HepG2 (cell line): ENCODE measurements at regions not wholly inside any gene's neighbourhood (a gene's known extent, or its start where the extent isn't known, plus 50 kb on each side); places are given as distances from the start of the nearest gene placed in this dataset.

Experiments used
- ARNT ChIP-seq: fragments of 450-650 bp; IDR thresholded peaks from 2 replicates; pipeline ENCODE4 v1.6.1; 2017
- ASH2L ChIP-seq: fragments of 300-600, 200-600 bp; sonication (generic); IDR thresholded peaks from 2 replicates; pipeline ENCODE4 v1.7.0; 2017; ENCODE audit warnings: low read depth, mild to moderate bottlenecking, moderate library complexity, mixed read lengths, low read length; ENCODE audit not compliant: insufficient read length
- DMAP1 ChIP-seq: IDR thresholded peaks from 2 replicates; pipeline ENCODE4 v1.6.1; 2016
- FOSL2 ChIP-seq: sonication (generic); formaldehyde crosslinking; IDR thresholded peaks from 2 replicates; pipeline ENCODE4 v1.4.0; 2020; ENCODE audit warnings: missing genetic modification reagents
- FOXO1 ChIP-seq: sonication (generic); formaldehyde crosslinking; IDR thresholded peaks from 2 replicates; pipeline ENCODE4 v1.4.0; 2020; ENCODE audit warnings: missing genetic modification reagents
- FOXP1 ChIP-seq, 2 experiments: fragments of 450-650 bp in 1 of 2; IDR thresholded peaks; 2 replicates each; pipeline ENCODE4 v1.6.1; 2017 to 2018; ENCODE audit warnings: antibody characterized with exemption in 1 of 2
- HMG20A ChIP-seq: IDR thresholded peaks from 2 replicates; pipeline ENCODE4 v1.6.1; 2016; ENCODE audit warnings: borderline replicate concordance
- JUND ChIP-seq: sonication (generic); formaldehyde crosslinking; IDR thresholded peaks from 2 replicates; pipeline ENCODE4 v1.8.0; 2022; ENCODE audit warnings: mild to moderate bottlenecking, missing genetic modification reagents
- KAT8 ChIP-seq: IDR thresholded peaks from 2 replicates; pipeline ENCODE4 v1.6.1; 2016; ENCODE audit warnings: missing genetic modification reagents, missing compliant biosample characterization
- KDM2A ChIP-seq: sonication (generic); formaldehyde crosslinking; IDR thresholded peaks from 2 replicates; pipeline ENCODE4 v1.4.0; 2020; ENCODE audit warnings: low read depth, missing genetic modification reagents, borderline replicate concordance
- MAX ChIP-seq: IDR thresholded peaks from 2 replicates; pipeline ENCODE4 v1.6.1; 2012; ENCODE audit warnings: inconsistent platforms
- MYPOP ChIP-seq: sonication (generic); formaldehyde crosslinking; IDR thresholded peaks from 2 replicates; pipeline ENCODE4 v1.8.1; 2023; ENCODE audit warnings: mild to moderate bottlenecking, moderate library complexity, missing genetic modification reagents
- NR2F6 ChIP-seq, 2 experiments: IDR thresholded peaks; 2 replicates each; pipeline ENCODE4 v1.6.1; 2016; ENCODE audit warnings: antibody characterized with exemption in 1 of 2, mild to moderate bottlenecking in 1 of 2
- PAWR ChIP-seq: sonication (generic); formaldehyde crosslinking; IDR thresholded peaks from 2 replicates; pipeline ENCODE4 v1.4.0; 2020; ENCODE audit warnings: missing genetic modification reagents, mild to moderate bottlenecking, borderline replicate concordance
- RAD21 ChIP-seq: fragments of 450-650 bp; formaldehyde crosslinking; IDR thresholded peaks from 2 replicates; pipeline ENCODE4 v1.5.0; 2020; ENCODE audit warnings: mild to moderate bottlenecking
- SOX5 ChIP-seq: IDR thresholded peaks from 2 replicates; pipeline ENCODE4 v1.6.1; 2016; ENCODE audit warnings: borderline replicate concordance
- XBP1 ChIP-seq: sonication (generic); formaldehyde crosslinking; IDR thresholded peaks from 2 replicates; pipeline ENCODE4 v1.5.0; 2020; ENCODE audit warnings: missing genetic modification reagents
- ZBTB25 ChIP-seq: IDR thresholded peaks from 2 replicates; pipeline ENCODE4 v1.6.1; 2018; ENCODE audit warnings: missing genetic modification reagents
- ZFP36L1 ChIP-seq: sonication (generic); formaldehyde crosslinking; IDR thresholded peaks from 2 replicates; pipeline ENCODE4 v1.8.0; 2022; ENCODE audit warnings: mild to moderate bottlenecking, missing genetic modification reagents, moderate library complexity
- ZNF121 ChIP-seq: sonication (generic); formaldehyde crosslinking; IDR thresholded peaks from 2 replicates; pipeline ENCODE4 v1.5.0; 2020; ENCODE audit warnings: mild to moderate bottlenecking, missing genetic modification reagents
- ZNF143 ChIP-seq: sonication (generic); formaldehyde crosslinking; IDR thresholded peaks from 2 replicates; pipeline ENCODE4 v1.4.0; 2020; ENCODE audit warnings: missing genetic modification reagents
- ZNF484 ChIP-seq: sonication (generic); formaldehyde crosslinking; IDR thresholded peaks from 2 replicates; pipeline ENCODE4 v1.5.1; 2020; ENCODE audit warnings: mild to moderate bottlenecking, low read depth, missing genetic modification reagents, borderline replicate concordance
- ZNF737 ChIP-seq: sonication (generic); formaldehyde crosslinking; IDR thresholded peaks from 2 replicates; pipeline ENCODE4 v1.5.0; 2020; ENCODE audit warnings: missing genetic modification reagents, mild to moderate bottlenecking, borderline replicate concordance
- ZNF841 ChIP-seq: sonication (generic); formaldehyde crosslinking; IDR thresholded peaks from 2 replicates; pipeline ENCODE4 v1.8.1; 2023; ENCODE audit warnings: missing genetic modification reagents, borderline replicate concordance
- TF ChIP-seq, protein P1 (sequence below): sonication (generic); formaldehyde crosslinking; IDR thresholded peaks from 2 replicates; pipeline ENCODE4 v1.4.0; 2020; ENCODE audit warnings: missing genetic modification reagents
- TF ChIP-seq, protein P2 (sequence below): sonication (generic); formaldehyde crosslinking; IDR thresholded peaks from 2 replicates; pipeline ENCODE4 v1.4.0; 2020; ENCODE audit warnings: missing genetic modification reagents
- TF ChIP-seq, protein P3 (sequence below): IDR thresholded peaks from 2 replicates; pipeline ENCODE4 v1.6.1; 2016; ENCODE audit warnings: low read depth

GRCh38 chr9:82583524-82583923 is 479.4 kb downstream of the RASEF start (continued):
- TF ChIP-seq ZNF143 (CRISPR knock-in tag) (0 out of 2 replicates have a peak, but pooled peaks have one; percentile 23), ARNT (no peak), XBP1 (no peak), FOXO1 (CRISPR knock-in tag) (peak; percentile 50; the same call in 1 of the 2 replicates), MAX (peak; percentile 92), KAT8 (CRISPR knock-in tag) (no peak), ZNF737 (CRISPR knock-in tag) (no peak), ASH2L (no peak), JUND (CRISPR knock-in tag) (no peak), HMG20A (peak; percentile 69; the same call in 1 of the 2 replicates), ZFP36L1 (no peak), RAD21 (no peak), ZNF121 (no peak), KDM2A (no peak), DMAP1 (CRISPR knock-in tag) (no peak), MYPOP (CRISPR knock-in tag) (no peak), ZBTB25 (peak; percentile 68; the same call in 1 of the 2 replicates), PAWR (CRISPR knock-in tag) (no peak), ZNF484 (CRISPR knock-in tag) (no peak), SOX5 (CRISPR knock-in tag) (peak; percentile 94), FOSL2 (CRISPR knock-in tag) (peak; percentile 19; the same call in 1 of the 2 replicates), FOXP1 (IDR thresholded peaks at IDR 0.05) (no peak), FOXP1 (CRISPR knock-in tag; IDR thresholded peaks at IDR 0.05) (peak; percentile 46; the same call in 1 of the 2 replicates), NR2F6 (IDR thresholded peaks at IDR 0.05) (peak; percentile 49; the same call in 1 of the 2 replicates), NR2F6 (CRISPR knock-in tag; IDR thresholded peaks at IDR 0.05) (peak; percentile 77), ZNF841 (CRISPR knock-in tag) (no peak)
- TF ChIP-seq, protein P1, sequence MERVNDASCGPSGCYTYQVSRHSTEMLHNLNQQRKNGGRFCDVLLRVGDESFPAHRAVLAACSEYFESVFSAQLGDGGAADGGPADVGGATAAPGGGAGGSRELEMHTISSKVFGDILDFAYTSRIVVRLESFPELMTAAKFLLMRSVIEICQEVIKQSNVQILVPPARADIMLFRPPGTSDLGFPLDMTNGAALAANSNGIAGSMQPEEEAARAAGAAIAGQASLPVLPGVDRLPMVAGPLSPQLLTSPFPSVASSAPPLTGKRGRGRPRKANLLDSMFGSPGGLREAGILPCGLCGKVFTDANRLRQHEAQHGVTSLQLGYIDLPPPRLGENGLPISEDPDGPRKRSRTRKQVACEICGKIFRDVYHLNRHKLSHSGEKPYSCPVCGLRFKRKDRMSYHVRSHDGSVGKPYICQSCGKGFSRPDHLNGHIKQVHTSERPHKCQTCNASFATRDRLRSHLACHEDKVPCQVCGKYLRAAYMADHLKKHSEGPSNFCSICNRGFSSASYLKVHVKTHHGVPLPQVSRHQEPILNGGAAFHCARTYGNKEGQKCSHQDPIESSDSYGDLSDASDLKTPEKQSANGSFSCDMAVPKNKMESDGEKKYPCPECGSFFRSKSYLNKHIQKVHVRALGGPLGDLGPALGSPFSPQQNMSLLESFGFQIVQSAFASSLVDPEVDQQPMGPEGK (CRISPR knock-in tag) = no peak
- TF ChIP-seq, protein P2, sequence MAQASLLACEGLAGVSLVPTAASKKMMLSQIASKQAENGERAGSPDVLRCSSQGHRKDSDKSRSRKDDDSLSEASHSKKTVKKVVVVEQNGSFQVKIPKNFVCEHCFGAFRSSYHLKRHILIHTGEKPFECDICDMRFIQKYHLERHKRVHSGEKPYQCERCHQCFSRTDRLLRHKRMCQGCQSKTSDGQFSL = no peak
- TF ChIP-seq, protein P3, sequence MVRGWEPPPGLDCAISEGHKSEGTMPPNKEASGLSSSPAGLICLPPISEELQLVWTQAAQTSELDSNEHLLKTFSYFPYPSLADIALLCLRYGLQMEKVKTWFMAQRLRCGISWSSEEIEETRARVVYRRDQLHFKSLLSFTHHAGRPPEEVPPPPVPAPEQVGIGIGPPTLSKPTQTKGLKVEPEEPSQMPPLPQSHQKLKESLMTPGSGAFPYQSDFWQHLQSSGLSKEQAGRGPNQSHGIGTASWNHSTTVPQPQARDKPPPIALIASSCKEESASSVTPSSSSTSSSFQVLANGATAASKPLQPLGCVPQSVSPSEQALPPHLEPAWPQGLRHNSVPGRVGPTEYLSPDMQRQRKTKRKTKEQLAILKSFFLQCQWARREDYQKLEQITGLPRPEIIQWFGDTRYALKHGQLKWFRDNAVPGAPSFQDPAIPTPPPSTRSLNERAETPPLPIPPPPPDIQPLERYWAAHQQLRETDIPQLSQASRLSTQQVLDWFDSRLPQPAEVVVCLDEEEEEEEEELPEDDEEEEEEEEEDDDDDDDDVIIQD (CRISPR knock-in tag) = 0 out of 2 replicates have a peak, but pooled peaks have one; percentile 43
